ENCODE measurements at regions not wholly inside any gene's neighbourhood (a gene's known extent, or its start where the extent isn't known, plus 50 kb on each side); places are given as distances from the start of the nearest gene placed in this dataset.

- in situ Hi-C loops (cut with HindIII; ENCODE audit: low sequenced_read_pairs) = no loop called here
These were observed 583.7 kb downstream of the GATA3 start for GRCh38 chr10:8638088-8638672.

DNA sequence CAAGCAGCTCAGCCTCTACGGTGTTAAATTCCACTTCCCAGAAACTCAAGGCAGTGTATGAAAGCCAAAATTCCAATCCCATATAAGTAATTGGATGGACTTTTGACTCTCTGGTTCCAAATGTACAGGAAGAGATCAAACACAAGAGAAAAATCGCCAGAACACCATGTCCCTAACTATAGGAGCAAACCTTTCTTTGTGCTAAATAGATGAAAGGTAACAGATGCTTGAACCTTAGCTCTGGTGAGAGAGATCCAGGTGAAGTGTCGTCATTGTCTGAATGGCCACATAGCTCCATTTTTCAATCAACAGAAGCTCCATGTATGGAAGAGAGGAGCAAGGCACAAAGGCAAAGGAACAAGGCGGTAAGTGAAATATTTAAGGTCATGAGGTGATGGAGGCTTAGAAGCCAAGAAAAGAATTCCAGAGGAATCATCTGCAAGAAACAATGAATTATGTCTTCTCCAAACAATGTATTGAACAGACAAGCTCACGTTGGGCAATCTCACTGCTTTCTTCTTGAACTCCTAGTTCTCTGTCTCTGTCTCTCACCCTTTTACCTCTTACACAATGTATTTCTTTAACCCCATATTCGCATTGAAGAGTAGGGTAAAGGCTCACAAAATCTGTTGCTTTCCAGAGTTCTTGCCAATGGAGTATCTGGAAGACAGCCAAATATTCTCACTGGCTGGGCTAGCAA, 585.1 kb downstream of the GATA3 start:
- in situ Hi-C loops (cut with HindIII; ENCODE audit: low sequenced_read_pairs) = no loop called here

DNA sequence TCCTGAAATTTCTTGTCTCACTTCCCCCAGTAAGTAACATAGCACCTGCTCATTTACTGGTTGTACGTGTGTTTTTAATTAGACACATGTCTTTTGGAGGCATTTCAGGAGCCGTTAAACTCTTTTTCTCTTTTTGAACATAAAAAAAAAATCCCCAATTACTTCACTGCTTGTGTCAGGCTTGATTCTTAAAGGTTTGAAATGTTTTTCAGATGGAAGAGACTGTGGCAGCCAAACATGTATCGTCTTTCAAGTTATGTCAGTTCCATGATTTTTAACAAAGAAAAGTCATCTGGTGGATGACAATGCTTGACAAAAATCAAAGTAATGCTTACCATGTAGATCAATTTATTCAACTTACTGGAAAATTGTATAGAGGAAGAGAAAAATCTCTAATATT, 585.8 kb downstream of the GATA3 start:
- in situ Hi-C loops (cut with HindIII; ENCODE audit: low sequenced_read_pairs) = no loop called here

DNA sequence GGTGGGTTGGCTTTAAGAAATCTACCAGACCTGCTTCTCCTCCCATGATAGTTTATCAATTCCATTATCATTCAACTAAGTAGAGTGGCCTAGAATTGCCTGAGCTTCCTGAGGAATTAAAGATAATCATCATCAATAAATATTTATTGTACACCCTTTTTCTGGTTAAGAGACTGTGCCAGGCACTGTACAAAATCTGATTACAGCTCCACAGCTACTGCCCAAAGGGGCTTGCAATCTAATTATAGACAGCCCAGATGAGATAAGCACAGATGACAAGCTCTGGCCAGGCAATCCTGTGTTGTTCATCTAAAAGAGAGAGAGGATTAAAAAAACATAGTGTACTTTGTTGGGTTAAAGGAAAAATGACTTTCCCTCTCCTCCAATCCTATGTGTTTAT, 586.4 kb downstream of the GATA3 start:
- in situ Hi-C loops (cut with HindIII; ENCODE audit: low sequenced_read_pairs) = no loop called here

DNA sequence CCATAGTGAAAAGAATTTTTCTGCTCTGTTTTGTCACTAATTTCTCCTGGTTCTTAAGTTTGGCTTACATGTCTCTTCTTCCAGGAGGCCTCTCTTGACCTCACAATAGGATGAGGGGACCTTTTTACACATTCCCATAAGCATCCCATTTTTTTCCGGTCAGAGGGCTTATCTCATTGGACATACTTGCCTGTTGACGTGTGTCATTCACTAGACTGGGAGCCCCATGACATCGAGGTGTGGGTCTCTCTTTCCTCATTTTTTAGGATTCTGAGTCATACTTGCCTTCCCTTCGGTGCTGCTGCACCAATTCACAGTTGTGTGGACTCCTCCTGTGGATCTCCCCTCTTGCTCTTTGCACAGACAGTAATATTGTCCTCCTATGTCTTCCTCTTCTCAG, 601.8 kb downstream of the GATA3 start:
- in situ Hi-C loops (cut with HindIII; ENCODE audit: low sequenced_read_pairs) = no loop called here

GRCh38 chr10:8659982-8660381, 605.5 kb downstream of the GATA3 start:
- in situ Hi-C loops (cut with HindIII; ENCODE audit: low sequenced_read_pairs) = no loop called here

DNA sequence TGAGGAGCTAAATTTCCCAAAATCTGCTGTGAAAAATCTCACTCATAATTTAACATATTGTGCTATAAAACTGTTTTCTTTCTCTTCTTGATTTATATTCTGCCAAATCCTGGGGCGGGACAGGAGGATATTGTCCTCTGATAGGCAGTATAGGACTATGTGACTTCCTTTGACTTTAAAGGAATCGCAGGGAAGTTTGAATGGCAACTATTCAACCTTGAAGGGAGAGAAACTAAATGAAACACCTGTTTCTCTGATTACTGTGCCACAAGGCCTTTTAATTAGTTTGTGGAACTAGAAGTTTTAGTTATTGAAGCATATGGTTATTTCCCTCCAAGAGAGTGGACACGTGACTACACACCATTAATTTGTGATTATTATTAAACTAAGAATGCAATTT, 607.4 kb downstream of the GATA3 start:
- in situ Hi-C loops (cut with HindIII; ENCODE audit: low sequenced_read_pairs) = no loop called here

- in situ Hi-C loops (cut with HindIII; ENCODE audit: low sequenced_read_pairs) = no loop called here
These were observed 608.6 kb downstream of the GATA3 start for GRCh38 chr10:8663131-8663530.

GRCh38 chr10:8665322-8665721, 610.8 kb downstream of the GATA3 start:
- in situ Hi-C loops (cut with HindIII; ENCODE audit: low sequenced_read_pairs) = no loop called here

GRCh38 chr10:8670461-8670860, 616.0 kb downstream of the GATA3 start:
- in situ Hi-C loops (cut with HindIII; ENCODE audit: low sequenced_read_pairs) = no loop called here

DNA sequence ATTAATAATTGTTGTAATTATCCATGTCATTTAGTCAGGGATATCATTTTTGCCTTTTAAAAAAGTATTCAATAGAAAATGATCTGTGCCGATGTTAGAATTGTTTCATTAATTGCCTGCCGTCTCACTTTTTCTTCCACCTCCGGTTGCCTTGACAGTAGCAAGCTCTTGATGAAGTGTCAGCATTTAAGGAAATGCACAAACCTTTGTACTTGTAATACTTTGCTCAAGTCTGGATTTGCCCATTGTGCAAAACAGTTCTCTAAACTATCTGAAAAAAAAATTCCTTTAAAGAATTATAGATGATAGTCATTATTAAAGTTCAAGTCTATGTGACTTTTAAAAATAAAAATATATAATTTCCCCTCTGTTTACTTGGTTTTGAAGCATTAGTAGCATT, 619.7 kb downstream of the GATA3 start:
- in situ Hi-C loops (cut with HindIII; ENCODE audit: low sequenced_read_pairs) = no loop called here

- in situ Hi-C loops (cut with HindIII; ENCODE audit: low sequenced_read_pairs) = loop anchor here (25.0 kb wide), 1 partner anchor 110 kb away; no protein-coding TSS in a partner anchor
These were observed 623.2 kb downstream of the GATA3 start for GRCh38 chr10:8677642-8678041.

DNA sequence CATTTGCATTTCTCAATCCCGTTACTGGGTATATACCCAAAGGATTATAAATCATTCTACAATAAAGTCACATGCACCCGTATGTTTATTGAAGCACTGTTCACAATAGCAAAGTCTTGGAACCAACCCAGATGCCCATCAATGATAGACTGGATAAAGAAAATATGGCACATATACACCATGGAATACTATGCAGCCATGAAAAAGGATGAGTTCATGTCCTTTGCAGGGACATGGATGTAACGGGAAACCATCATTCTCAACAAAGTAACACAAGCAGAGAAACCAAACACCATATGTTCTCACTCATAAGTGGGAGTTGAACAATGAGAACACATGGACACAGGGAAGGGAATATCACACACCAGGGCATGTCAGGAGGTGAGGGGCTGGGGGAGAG, 630.4 kb downstream of the GATA3 start:
- in situ Hi-C loops (cut with HindIII; ENCODE audit: low sequenced_read_pairs) = loop anchor here (25.0 kb wide), 1 partner anchor 102 kb away; no protein-coding TSS in a partner anchor

DNA sequence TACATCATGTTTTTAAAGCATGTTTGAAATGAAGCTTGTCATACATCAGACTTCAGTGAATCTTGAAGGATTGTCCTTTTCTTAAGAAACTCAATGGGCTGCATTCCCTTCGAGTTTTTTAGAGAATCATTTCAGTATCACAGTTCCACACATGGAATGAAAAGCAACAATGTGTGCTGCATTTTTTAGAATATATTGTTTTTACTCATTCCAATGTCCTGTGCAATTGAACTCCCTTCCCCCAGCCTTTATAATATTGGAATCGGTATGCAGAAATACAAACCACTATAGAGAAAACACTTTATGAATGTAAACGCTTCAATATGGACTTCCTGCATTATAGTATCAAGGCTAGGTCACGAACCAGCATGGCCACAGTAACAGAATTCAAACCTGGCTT, 634.4 kb downstream of the GATA3 start:
- in situ Hi-C loops (cut with HindIII; ENCODE audit: low sequenced_read_pairs) = loop anchor here (25.0 kb wide), 1 partner anchor 98 kb away; no protein-coding TSS in a partner anchor

DNA sequence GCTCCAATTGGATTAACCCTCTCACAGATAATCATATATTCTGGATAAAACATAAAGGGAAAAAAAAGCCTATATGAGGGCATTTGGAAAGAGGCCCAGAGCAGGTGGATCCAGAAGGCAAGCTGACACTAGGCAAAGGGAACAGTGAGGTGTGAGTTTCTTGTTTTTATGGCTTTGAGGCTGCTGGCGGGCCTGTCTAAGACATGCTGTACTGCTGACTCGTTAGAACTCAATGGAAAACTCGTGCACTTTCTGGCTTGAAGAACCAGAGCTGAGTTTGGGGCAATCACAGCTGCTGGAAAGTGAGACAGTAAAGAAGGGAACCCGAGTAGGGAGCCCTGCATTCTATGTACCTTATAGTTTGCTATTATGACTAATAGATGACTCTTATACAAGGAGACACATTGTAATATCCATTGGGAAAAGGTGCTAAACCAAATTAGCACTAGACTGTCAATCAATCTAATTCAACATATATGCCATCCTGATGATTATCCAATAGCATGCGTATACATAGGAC, 637.1 kb downstream of the GATA3 start:
- in situ Hi-C loops (cut with HindIII; ENCODE audit: low sequenced_read_pairs) = loop anchor here (25.0 kb wide), 1 partner anchor 96 kb away; no protein-coding TSS in a partner anchor

DNA sequence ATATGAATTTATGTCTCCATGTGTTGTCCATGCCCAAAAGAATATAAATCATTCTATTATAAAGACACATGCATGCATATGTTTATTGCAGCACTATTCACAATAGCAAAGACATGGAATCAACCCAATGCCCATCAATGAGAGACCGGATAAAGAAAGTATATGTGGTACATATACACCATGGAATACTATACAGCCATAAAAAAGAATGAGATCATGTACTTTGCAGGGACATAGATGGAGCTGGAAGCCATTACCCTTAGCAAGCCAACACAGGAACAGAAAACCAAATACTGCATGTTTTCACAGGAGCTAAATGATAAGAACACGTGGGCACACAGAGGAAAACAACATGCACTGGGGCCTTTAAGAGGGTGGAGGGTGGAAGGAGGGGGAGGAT, 639.1 kb downstream of the GATA3 start:
- in situ Hi-C loops (cut with HindIII; ENCODE audit: low sequenced_read_pairs) = loop anchor here (25.0 kb wide), 1 partner anchor 94 kb away; no protein-coding TSS in a partner anchor

DNA sequence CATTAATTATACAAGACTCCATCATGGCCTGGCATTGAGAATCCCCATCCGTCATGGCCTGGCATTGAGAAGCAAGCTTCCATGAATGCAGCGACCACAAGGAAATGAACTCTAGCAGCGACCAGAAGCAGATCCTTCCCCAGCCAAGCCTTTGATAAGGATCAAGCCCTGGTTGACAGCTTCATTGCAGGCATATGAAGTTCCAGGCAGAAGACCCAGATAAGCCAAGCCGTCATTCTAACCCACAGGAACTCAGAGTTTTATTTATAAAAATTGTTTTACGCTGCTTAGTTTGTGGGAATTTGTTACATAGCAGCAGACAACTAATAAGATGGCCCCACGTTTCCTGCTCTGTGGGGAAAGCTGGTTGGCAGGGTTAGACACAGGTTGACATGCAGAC, 642.3 kb downstream of the GATA3 start:
- in situ Hi-C loops (cut with HindIII; ENCODE audit: low sequenced_read_pairs) = loop anchor here (25.0 kb wide), 1 partner anchor 91 kb away; no protein-coding TSS in a partner anchor

DNA sequence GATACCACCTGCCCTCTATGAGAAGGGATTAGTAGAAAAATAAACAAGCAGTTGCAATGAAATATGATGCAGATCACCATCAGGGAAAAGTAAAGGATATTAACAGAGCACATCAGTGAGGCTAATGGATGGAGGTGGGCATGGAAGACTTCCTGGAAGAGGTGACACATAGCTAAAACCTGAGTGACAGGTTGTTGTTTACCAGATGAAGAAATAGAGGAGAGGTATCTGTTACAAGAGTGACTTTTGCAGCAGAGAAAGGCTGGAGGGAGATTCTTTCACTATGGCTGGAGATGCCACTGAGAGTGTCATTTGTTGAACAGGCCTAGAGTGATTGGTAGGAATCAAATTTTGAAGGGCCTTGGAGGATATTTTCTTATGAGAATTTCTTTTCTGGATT, 646.2 kb downstream of the GATA3 start:
- in situ Hi-C loops (cut with HindIII; ENCODE audit: low sequenced_read_pairs) = no loop called here

DNA sequence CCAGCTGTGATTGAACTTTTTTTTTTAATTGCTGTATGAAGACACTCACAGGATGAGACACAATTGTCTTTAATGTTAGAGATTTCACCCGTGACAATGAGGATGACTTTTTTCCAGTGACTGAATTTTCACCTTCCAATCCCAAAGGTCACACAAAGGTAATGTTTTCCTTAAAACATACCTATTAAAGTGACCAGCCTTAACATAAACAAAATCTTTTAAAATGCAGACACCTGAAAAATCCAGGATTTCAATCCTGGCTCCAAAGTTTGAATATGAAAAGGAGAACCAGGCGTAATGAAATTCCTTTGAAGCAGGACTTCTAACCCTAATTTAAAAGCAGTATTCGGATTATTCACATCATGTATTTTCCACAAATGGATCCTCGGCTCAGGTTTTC, 647.7 kb downstream of the GATA3 start:
- in situ Hi-C loops (cut with HindIII; ENCODE audit: low sequenced_read_pairs) = no loop called here

GRCh38 chr10:8705415-8705814, 650.9 kb downstream of the GATA3 start:
- in situ Hi-C loops (cut with HindIII; ENCODE audit: low sequenced_read_pairs) = no loop called here

- in situ Hi-C loops (cut with HindIII; ENCODE audit: low sequenced_read_pairs) = no loop called here
These were observed 658.2 kb downstream of the GATA3 start for GRCh38 chr10:8712656-8713055.

DNA sequence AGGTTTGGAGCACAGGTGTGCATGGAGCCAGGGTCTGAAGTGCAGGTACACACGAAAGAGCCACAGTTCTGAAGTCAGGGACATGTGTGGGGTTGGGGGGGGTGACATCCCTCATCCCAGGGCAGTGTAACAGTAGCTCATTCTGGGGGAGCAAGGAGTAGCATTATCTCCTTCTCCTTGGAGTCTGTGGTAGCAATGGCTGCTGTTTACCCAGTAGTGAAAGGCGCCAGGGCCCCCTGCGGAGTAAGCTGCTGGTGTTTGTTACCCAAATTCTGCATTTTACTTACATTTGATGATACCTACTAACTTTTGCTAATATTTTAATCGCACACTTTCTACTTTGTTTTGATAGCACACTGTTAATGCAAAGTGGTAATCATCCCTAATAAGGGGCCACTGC, 665.5 kb downstream of the GATA3 start:
- in situ Hi-C loops (cut with HindIII; ENCODE audit: low sequenced_read_pairs) = no loop called here
